Activated naive CD8-positive, alpha-beta T cell (primary cell): ENCODE measurements at regions not wholly inside any gene's neighbourhood (a gene's known extent, or its start where the extent isn't known, plus 50 kb on each side); places are given as distances from the start of the nearest gene placed in this dataset.

Experiments
- H3K27ac Mint-ChIP-seq: one replicate; pipeline ENCODE4 v1.8.0; 2021; ENCODE audit warnings: mixed read lengths
- H3K27me3 Mint-ChIP-seq: one replicate; pipeline ENCODE4 v1.8.0; 2021; ENCODE audit warnings: mixed read lengths
- H3K36me3 Mint-ChIP-seq: one replicate; pipeline ENCODE4 v1.8.0; 2021; ENCODE audit warnings: mixed read lengths
- H3K4me1 Mint-ChIP-seq: one replicate; pipeline ENCODE4 v1.8.0; 2021; ENCODE audit warnings: low read depth, mixed read lengths
- H3K4me3 Mint-ChIP-seq: one replicate; pipeline ENCODE4 v1.8.0; 2021; ENCODE audit warnings: mild to moderate bottlenecking, mixed read lengths
- H3K9me3 Mint-ChIP-seq: one replicate; pipeline ENCODE4 v1.8.0; 2021; ENCODE audit warnings: low read depth, mixed read lengths

- no peak overlapping the region for H3K4me3 Mint-ChIP-seq
- no peaks in the 10 kb centered on the region for H3K36me3 Mint-ChIP-seq
- no peaks in the 10 kb centered on the region for H3K27me3 Mint-ChIP-seq
- H3K27ac Mint-ChIP-seq, result no peak overlapping the region
- H3K9me3 Mint-ChIP-seq, result no peaks in the 10 kb centered on the region
- H3K4me1 Mint-ChIP-seq, result no peaks in the 10 kb centered on the region
These were observed 858.9 kb downstream of the GALR1 start for GRCh38 chr18:78108554-78108953.

GRCh38 chr18:78113136-78113939 is 863.7 kb downstream of the GALR1 start:
- Mint-ChIP-seq H3K36me3 (no peaks in the 10 kb centered on the region), H3K27me3 (no peaks in the 10 kb centered on the region), H3K4me3 (no peak overlapping the region), H3K9me3 (no peaks in the 10 kb centered on the region), H3K27ac (no peak overlapping the region), H3K4me1 (no peaks in the 10 kb centered on the region)

DNA sequence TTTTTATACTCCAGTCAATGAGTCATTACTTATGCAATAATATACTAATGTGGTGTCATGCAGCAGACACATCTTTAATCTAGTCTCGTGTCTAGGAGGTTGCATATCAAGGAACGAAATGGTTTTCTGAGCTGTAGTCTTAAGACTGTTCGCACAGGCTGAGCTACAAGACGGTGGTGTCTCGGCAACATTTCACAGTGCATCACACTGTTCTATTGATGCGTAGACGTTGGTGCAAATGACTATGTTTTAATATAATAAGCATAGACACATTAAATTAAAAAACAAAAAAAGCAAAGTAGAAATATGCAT is 864.2 kb downstream of the GALR1 start:
- H3K9me3 Mint-ChIP-seq, result peaks cover 5% of the 10 kb centered on the region
- H3K27ac Mint-ChIP-seq, result no peak overlapping the region
- H3K36me3 Mint-ChIP-seq, result no peaks in the 10 kb centered on the region
- H3K4me1 Mint-ChIP-seq, result no peaks in the 10 kb centered on the region
- no peaks in the 10 kb centered on the region for H3K27me3 Mint-ChIP-seq
- H3K4me3 Mint-ChIP-seq, result no peak overlapping the region

- H3K36me3 Mint-ChIP-seq, result no peaks in the 10 kb centered on the region
- H3K9me3 Mint-ChIP-seq, result peaks cover 5% of the 10 kb centered on the region
- no peak overlapping the region for H3K27ac Mint-ChIP-seq
- H3K4me1 Mint-ChIP-seq, result no peaks in the 10 kb centered on the region
- H3K27me3 Mint-ChIP-seq, result no peaks in the 10 kb centered on the region
- no peak overlapping the region for H3K4me3 Mint-ChIP-seq
These were observed 863.6 kb upstream of the SALL3 start for GRCh38 chr18:78115896-78116561.

DNA sequence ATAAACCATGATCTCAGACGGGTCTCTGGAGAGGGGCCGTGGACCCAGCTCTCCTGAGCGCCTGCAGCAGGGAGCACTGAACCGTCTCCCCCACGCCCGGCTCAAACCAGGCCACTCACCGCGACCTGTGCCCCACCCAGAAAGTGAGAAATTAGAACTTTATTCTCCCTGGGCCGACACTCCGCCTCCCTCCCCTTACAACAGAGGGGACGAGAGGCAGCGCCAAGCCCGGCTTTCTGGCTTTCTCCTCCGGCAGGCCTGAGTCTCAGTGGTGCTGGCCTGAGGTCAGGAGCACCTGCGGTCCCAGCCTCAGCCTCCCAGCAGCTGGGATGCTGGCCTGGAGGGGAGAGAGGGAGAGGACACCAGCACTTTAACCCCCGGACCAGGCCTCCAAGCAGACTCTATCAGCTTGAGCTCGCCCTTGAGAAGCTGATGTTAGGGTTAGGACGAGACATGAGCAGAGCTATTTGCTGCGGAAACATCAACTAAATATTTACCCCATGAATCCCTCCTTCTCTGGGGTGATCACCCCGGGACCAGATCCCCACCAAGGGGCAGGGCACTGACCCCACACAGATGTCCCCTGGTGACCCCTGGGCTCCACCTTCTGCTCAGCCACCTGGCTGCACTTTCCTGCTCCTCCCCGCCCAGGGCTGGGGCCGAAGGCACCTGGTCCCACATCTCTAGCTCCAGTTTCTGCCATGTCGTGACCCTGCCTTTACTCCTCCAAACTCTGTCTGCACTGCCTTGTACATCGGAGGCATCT is 856.3 kb upstream of the SALL3 start:
- Mint-ChIP-seq H3K27me3 (no peaks in the 10 kb centered on the region), H3K4me1 (no peaks in the 10 kb centered on the region), H3K36me3 (no peaks in the 10 kb centered on the region), H3K27ac (no peak overlapping the region), H3K4me3 (no peak overlapping the region), H3K9me3 (peaks cover 8% of the 10 kb centered on the region)

GRCh38 chr18:78123926-78124797 is 855.5 kb upstream of the SALL3 start:
- Mint-ChIP-seq H3K4me3 (no peak overlapping the region), H3K36me3 (no peaks in the 10 kb centered on the region), H3K27ac (no peak overlapping the region), H3K9me3 (peaks cover 4% of the 10 kb centered on the region), H3K4me1 (no peaks in the 10 kb centered on the region), H3K27me3 (no peaks in the 10 kb centered on the region)

DNA sequence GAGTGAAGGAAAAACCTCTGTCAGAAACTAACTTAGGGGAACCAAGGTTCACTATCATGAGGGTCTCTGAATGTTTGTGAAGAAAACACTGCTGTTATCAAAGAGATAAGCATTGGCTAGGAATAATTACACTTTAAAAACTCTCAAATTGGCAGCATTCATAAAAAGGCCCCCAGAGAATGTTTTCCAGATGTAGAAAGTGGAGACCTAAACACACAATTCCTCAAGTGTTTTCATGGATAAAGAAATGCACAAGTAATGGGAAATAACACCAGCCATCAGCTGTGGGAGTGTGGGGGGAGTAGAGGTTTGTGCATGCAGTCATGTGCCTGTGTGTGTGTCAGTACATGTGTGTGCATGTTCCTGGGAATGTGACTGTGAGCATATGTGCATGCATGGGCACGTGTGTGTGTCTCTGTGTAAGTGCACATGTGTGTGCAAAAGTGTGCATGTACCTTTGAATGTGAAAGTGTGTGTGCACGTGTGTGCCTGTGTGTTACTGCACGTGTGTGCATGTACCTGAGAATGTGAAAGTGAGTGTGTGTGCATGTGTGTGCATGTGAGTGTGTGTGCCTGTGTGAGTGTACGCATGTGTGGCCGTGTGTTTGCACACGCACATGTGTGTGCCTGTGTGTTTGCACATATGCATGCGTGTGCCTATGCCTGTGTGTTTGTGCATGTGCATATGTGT is 854.3 kb upstream of the SALL3 start:
- no peaks in the 10 kb centered on the region for H3K27me3 Mint-ChIP-seq
- no peak overlapping the region for H3K4me3 Mint-ChIP-seq

DNA sequence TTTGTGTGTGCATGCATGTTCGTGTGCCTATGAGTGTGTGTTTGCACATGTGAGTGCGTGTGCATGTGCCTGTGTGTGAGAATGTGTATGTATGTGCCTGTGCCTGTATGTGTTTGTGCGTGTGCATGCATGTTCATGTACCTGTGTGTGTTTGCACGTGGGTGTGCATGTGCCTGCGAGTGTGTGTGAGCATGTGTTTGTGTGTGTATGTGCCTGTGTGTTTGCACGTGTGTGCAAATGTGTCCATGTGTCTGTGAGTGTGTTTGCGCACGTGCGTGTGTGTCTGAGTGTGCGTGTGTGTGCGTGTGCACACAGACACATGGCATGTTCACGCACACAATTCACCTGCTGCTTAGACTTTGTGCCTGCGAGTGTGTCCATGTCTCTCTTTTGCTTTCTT is 853.5 kb upstream of the SALL3 start:
- H3K4me1 Mint-ChIP-seq, result no peaks in the 10 kb centered on the region
- no peak overlapping the region for H3K27ac Mint-ChIP-seq
- H3K36me3 Mint-ChIP-seq, result no peaks in the 10 kb centered on the region
- H3K27me3 Mint-ChIP-seq, result no peaks in the 10 kb centered on the region
- H3K4me3 Mint-ChIP-seq, result no peak overlapping the region
- peaks cover 4% of the 10 kb centered on the region for H3K9me3 Mint-ChIP-seq

More for the DNA sequence above, 854.3 kb upstream of the SALL3 start:
- no peaks in the 10 kb centered on the region for H3K36me3 Mint-ChIP-seq
- peaks cover 4% of the 10 kb centered on the region for H3K9me3 Mint-ChIP-seq
- no peaks in the 10 kb centered on the region for H3K4me1 Mint-ChIP-seq
- H3K27ac Mint-ChIP-seq, result no peak overlapping the region

DNA sequence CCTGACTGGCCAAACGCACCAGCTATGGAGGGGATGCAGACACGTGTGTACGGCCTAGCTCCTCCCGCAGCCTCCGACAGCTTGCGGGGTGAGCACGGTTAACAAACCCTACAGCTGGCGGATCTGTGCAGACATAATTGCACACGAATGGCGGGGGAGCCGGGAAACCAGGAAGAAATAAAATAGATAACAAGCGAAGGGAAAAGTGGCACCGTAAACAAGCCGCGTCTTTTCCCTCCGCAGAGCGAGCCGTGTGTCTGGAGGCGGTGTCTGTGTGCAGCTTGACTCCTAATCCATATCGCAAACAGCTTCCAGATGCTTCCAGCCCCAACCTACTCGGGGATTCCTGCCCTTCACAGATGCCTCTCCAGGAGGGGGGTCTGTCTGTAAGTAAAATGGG is 853.1 kb upstream of the SALL3 start:
- H3K4me3 Mint-ChIP-seq, result no peak overlapping the region
- no peaks in the 10 kb centered on the region for H3K27me3 Mint-ChIP-seq
- H3K36me3 Mint-ChIP-seq, result no peaks in the 10 kb centered on the region
- H3K27ac Mint-ChIP-seq, result no peak overlapping the region
- no peaks in the 10 kb centered on the region for H3K4me1 Mint-ChIP-seq
- H3K9me3 Mint-ChIP-seq, result peaks cover 4% of the 10 kb centered on the region

DNA sequence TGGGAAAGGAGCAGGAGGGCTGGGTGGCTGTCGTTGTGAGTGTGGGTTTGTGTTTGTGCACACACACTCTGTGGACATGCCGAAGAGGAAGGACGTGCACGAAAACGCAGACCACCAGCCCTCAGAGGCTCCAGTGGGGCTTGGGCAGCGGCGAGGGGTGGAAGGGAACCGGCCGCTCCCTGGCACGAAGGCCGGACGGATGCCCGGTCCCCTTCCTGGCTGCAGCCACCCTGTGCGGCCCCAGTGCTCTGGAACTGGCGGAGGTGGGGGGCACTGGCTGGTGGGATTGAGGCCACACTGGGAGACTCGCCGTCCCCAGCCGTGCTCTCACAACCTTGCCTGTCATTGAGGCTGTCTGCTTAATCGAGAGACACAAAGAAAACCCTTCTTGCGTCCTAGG is 852.6 kb upstream of the SALL3 start:
- Mint-ChIP-seq H3K27me3 (no peaks in the 10 kb centered on the region), H3K27ac (no peak overlapping the region), H3K36me3 (no peaks in the 10 kb centered on the region), H3K4me1 (no peaks in the 10 kb centered on the region), H3K9me3 (peaks cover 4% of the 10 kb centered on the region), H3K4me3 (no peak overlapping the region)

GRCh38 chr18:78128004-78128403 is 851.6 kb upstream of the SALL3 start:
- Mint-ChIP-seq H3K4me3 (no peak overlapping the region), H3K27ac (no peak overlapping the region), H3K36me3 (no peaks in the 10 kb centered on the region), H3K27me3 (no peaks in the 10 kb centered on the region), H3K4me1 (no peaks in the 10 kb centered on the region), H3K9me3 (no peaks in the 10 kb centered on the region)

- no peaks in the 10 kb centered on the region for H3K27me3 Mint-ChIP-seq
- H3K4me1 Mint-ChIP-seq, result no peaks in the 10 kb centered on the region
- no peaks in the 10 kb centered on the region for H3K9me3 Mint-ChIP-seq
- H3K36me3 Mint-ChIP-seq, result no peaks in the 10 kb centered on the region
- H3K27ac Mint-ChIP-seq, result no peak overlapping the region
- H3K4me3 Mint-ChIP-seq, result no peak overlapping the region
These were observed 850.4 kb upstream of the SALL3 start for GRCh38 chr18:78129260-78129659.

DNA sequence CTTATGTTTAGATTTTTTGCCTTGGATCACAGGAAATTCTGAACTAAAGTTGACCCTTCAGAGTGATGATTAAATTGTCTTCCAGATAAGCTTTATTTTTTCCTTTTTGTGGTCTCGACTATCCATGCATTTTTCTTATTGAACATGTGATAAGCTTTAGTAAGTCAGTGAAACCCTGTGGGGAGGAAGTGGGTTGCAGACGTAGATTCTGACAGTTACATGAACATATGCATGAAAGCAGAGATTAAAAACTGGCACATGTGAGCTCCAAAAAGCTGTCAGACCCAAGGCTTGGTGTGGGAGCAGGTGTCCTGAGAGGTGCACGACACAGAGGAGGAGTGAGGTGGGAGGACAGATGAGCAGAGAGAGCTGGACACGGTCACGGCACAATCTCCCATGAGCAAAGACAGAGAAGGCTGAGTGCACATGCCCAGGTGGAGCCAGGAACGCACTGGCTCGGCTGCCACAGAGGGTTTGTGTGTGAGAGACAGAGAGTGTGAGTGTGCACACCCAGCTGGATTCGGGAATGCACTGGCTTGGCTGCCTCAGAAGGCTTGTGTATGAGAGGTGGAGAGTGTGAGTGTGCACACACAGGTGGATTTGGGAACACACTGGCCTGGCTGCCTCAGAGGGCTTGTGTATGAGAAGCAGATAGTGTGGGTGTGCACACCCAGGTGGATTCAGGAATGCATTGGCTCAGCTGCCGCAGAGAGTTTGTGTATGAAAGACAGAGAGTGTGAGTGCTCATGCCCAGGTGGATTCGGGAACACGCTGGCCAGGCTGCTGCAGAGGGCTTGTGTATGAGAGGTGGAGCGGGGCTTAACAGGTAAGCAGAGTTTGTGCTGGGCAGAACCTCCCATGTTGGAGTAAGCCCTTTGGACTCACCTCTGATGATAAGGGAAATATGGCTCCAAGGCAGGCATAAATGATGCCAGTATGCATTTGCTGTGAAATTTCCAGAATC is 849.1 kb upstream of the SALL3 start:
- Mint-ChIP-seq H3K4me3 (no peak overlapping the region), H3K27me3 (no peaks in the 10 kb centered on the region), H3K27ac (no peak overlapping the region), H3K4me1 (no peaks in the 10 kb centered on the region), H3K36me3 (no peaks in the 10 kb centered on the region), H3K9me3 (no peaks in the 10 kb centered on the region)
